Stimulated activated naive CD8-positive, alpha-beta T cell treated with anti-CD3 and anti-CD28 coated beads, Interleukin-15, amount 100 ng/mL, for 72 hours (primary cell): ENCODE measurements at regions not wholly inside any gene's neighbourhood (a gene's known extent, or its start where the extent isn't known, plus 50 kb on each side); places are given as distances from the start of the nearest gene placed in this dataset.

ENCODE experiments used
- ATAC-seq: fragments of 150-1000 bp; cut with Tn5 transposase; 2 replicates; pipeline ENCODE4 v1.10.0; 2021; ENCODE audit warnings: mild to moderate bottlenecking, moderate library complexity
- DNase-seq, 2 donors: peaks; one replicate each; pipeline ENCODE4 v3.0.0; 2021 to 2022
- H3K27ac Mint-ChIP-seq, 2 donors: one replicate each; pipeline ENCODE4 v1.8.0; 2022; ENCODE audit warnings: mild to moderate bottlenecking in 2 of 2, mixed read lengths in 2 of 2, moderate library complexity in 2 of 2
- H3K27me3 Mint-ChIP-seq: one replicate; pipeline ENCODE4 v1.8.0; 2022; ENCODE audit warnings: mixed read lengths
- H3K4me1 Mint-ChIP-seq: one replicate; pipeline ENCODE4 v1.8.0; 2022; ENCODE audit warnings: mild to moderate bottlenecking, mixed read lengths
- H3K4me3 Mint-ChIP-seq, 2 donors: one replicate each; pipeline ENCODE4 v1.8.0; 2022; ENCODE audit warnings: mild to moderate bottlenecking in 2 of 2, mixed read lengths in 2 of 2, moderate library complexity in 1 of 2
- H3K9me3 Mint-ChIP-seq, 2 donors: one replicate each; pipeline ENCODE4 v1.8.0; 2022; ENCODE audit warnings: mixed read lengths in 2 of 2

DNA sequence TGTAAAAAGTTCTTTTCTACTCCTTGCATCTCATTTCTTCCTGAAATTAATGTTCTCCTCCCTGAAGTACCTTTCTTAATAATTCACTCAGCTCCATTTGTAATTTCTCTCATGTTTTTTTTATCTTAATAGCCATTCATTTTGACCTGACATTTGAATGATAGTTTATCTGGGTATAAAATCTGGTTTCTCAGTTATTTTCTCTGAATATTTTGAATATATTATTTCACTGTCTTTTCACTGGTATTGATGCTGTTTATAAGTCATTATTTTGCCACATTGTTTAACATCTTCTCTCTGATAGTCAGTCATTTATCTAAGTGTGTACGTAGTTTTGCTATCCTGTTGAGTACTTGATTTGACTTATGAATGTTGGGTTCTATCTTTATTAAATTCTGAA lies 68.8 kb upstream of the ARHGAP18 start:
- Mint-ChIP-seq H3K4me1 (peaks cover 5% of the 10 kb centered on the region), H3K27ac (no peak overlapping the region), H3K27me3 (no peaks in the 10 kb centered on the region), H3K9me3 (peaks cover 11 to 24% of the 10 kb centered on the region in 2 donors), H3K4me3 (no peak overlapping the region)
- ATAC-seq (no peak), DNase-seq (no peak)

DNA sequence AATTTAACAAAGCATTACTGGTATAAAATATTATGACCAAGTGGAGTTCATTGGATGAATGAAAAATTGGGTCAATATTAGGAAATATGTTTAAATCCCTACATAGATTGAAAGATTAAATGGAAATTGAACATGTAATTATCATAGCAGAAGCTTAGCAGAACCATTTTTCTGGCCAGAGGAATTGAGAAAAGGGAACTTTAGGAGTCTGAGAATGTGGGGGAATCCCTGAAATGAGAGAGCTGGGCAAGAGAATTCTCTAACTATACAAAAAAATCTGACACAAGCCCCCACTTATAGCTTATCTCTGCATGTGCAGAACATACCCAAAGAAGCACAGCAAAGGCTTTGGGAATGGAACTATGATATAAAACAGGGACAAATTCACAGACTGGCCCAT lies 67.4 kb upstream of the ARHGAP18 start:
- no peak for DNase-seq
- Mint-ChIP-seq H3K4me3 (no peak overlapping the region), H3K27ac (no peak overlapping the region), H3K27me3 (peaks cover 2% of the 10 kb centered on the region), H3K4me1 (peaks cover 10% of the 10 kb centered on the region), H3K9me3 (peaks cover 11 to 24% of the 10 kb centered on the region in 2 donors)
- no peak for ATAC-seq

DNA sequence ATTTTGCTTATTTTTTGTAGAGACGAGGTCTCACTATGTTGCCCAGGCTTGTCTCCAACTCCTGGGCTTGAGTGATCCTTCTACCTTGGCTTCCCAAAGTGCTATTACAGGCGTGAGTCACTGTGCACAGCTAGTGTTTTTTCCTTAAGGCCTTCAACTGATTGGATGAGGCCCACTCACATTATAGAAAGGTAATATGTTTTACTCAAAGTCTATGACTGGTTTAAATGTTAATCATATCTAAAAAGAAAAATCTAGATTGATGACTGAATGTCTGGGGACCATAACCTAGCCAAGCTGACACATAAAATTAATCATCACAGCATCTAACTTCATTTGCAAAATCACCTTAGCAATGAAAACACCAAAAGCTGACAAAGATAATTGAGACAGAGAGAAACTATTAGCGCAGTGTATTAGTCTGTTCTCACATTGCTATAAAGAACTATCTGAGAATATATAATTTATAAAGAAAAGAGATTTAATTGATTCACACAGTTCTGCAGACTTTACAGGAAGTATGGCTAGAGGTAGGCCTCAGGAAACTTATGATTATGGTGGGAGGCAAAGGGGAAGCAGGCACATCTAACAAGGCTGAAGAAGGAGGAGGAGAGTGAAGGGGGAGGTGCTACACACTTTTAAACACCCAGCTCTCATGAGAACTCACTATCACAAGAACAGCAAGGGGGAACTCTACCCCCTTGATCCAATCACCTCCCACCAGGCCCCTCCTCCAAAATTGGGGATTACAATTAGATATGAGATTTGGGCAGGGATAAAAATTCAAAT lies 66.8 kb upstream of the ARHGAP18 start:
- Mint-ChIP-seq H3K27me3 (peaks cover 8% of the 10 kb centered on the region), H3K27ac (no peak overlapping the region), H3K4me1 (peaks cover 10% of the 10 kb centered on the region), H3K4me3 (no peak overlapping the region), H3K9me3 (peaks cover 11 to 24% of the 10 kb centered on the region in 2 donors)
- no peak for ATAC-seq
- DNase-seq, result no peak

DNA sequence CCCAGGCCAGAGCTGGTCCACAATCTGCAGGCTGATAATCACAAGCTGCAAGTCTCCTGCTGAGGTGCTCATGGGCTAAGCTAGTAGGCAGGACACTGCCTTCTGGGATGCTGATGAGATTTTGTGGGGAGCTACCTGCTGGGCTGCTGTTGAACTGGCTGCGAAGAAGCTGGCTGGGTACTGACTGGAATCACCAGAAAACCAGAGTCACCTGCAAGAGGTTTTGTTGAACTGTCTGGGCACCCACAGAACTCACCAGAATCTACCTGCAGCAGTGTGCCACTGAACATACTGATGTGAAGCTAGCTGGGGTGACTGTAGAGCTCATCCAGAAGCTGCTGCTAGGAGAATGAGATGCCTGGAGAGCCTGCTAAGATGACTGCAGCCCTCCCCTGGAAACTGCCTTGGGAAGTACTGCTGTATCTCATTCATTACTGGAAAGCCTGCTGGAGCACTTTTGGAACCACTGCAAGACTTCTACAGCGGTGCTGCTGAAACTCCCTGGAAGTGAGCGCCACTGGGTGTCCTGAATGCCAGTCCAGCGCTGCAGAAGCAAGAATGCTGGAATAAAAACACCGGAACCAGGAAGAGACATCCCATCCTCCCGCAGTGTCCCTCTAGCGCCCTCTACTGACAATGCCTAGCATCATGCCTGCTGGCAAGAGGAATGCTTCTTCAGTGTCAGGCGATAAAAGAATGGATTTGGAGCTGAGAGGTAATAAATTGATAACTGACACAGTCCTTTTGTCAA lies 64.9 kb upstream of the ARHGAP18 start:
- ATAC-seq (no peak), DNase-seq (peak; percentile 30 to 38)
- peaks cover 10% of the 10 kb centered on the region for H3K4me1 Mint-ChIP-seq
- H3K9me3 Mint-ChIP-seq, result peaks cover 9 to 22% of the 10 kb centered on the region in 2 donors
- H3K4me3 Mint-ChIP-seq, result no peak overlapping the region
- no peak overlapping the region for H3K27ac Mint-ChIP-seq
- H3K27me3 Mint-ChIP-seq, result peaks cover 23% of the 10 kb centered on the region

DNA sequence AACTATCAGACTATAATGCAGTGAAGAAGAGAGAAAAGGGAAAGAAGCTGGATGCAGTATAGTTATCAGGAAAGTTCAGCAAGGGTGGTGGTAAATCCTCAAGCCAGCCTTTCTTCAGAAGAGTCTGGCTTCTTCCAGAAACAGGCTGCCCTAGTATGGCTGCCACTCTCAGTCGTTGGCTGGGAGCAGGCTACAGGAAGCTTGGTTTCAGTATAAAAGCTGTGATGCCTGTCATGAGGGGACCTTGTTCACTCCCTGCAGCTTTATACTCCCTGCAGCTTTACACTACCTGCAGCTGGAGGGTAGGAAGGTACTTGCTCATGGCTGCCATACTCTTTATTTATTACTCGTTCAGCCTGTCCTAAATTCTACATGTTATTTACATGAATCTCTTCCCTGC lies 63.3 kb upstream of the ARHGAP18 start:
- H3K27me3 Mint-ChIP-seq, result peaks cover 28% of the 10 kb centered on the region
- H3K4me3 Mint-ChIP-seq, result no peak overlapping the region
- no peak for DNase-seq
- H3K9me3 Mint-ChIP-seq, result peaks cover 0 to 7% of the 10 kb centered on the region in 2 donors
- no peak overlapping the region for H3K27ac Mint-ChIP-seq
- no peak for ATAC-seq
- peaks cover 10% of the 10 kb centered on the region for H3K4me1 Mint-ChIP-seq

DNA sequence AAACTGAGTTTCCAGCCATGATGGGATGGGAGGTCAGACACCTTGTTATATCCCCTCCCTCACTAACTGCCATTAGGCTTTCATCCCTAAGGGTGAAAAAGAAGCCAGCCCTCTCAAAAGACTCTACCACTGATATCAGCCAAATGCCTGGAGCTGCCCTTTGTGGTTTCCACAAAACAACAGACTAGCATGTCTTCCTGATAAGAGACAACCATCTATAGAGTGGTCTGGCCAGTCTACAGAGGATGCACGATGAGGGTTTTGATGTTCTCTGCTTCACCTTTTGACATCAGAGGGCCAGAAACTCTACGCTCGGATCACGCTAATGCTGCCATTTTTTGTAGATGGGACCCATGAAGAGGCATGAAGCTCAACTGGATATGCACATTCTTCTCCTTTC lies 61.7 kb upstream of the ARHGAP18 start:
- DNase-seq (no peak), ATAC-seq (no peak)
- Mint-ChIP-seq H3K9me3 (no peaks in the 10 kb centered on the region), H3K27ac (no peak overlapping the region), H3K27me3 (peaks cover 28% of the 10 kb centered on the region), H3K4me3 (no peak overlapping the region), H3K4me1 (peaks cover 15% of the 10 kb centered on the region)

DNA sequence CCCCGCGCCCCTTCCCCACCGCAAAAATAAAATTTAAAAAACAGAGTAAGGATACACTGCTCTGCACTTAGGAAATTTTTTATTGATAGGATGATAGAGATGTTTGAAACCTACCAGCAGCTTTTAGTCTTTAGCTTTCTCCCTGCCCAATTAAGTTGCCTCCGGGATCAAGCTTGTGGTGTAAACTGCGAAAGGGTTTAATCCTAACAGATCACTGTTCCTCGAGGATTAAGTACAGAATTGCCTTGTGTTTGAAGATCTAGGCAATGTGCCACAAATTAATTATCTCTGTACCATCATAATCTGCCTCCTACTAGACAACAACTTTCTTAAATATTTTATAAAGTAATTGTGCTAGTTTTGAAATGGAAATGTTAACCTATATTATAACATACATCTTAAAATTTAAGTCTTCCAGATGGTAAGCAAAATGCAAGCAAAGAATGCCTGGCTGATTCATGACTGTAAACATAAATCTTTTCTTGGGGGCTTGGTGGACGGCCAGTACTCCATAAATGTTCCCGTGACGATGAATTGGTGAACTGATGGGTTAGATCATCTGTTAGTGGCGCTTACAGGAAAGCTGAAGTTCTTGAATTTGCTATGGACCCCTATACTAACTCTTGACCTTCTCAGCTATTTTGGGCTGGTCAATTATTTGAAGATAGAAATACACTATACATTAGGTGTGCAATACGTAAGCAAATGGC lies 58.0 kb upstream of the ARHGAP18 start:
- Mint-ChIP-seq H3K27me3 (peaks cover 55% of the 10 kb centered on the region), H3K27ac (no peak overlapping the region), H3K4me3 (peak overlapping the region; percentile 86 to 90), H3K4me1 (peaks cover 10% of the 10 kb centered on the region), H3K9me3 (no peaks in the 10 kb centered on the region)
- ATAC-seq (no peak), DNase-seq (no peak)

DNA sequence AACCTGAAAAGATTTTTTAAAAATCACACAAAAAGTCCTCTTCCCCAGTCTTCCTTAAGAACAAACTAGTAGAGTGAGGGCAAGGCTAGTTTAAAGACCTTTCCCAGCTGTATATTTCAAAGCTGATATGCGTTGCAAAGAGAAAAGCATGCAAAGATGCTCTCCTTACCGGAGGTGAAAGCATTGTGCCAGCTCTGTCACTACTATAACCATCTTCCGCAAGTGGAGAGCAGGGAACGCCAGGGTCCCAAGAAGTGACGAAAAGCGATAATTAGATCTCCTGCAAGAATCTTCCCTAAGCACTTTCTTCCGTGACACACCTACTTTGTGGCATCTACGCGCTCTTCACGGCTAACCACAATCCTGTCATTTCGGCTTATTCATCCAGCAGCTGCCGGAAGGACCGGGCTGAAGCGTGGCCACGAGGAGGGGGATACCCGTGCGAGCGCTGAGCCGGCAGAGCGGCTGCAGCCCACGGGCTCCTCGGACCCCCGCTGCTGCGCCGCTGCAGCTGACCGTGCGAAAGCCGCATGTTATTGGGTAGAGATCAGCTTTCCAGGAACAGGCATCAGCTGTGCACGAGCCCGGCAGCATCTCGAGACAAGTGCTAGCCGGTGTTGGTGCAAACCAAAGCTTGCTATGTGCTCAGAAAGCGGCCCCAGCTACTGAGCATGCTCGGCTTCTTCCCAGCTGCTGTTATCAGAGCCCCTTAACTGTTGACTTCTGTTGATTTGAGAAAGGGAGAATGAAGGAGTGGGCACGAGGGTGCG lies 57.2 kb upstream of the ARHGAP18 start:
- peak overlapping the region; percentile 5 to 28 for H3K27ac Mint-ChIP-seq
- ATAC-seq (peak; percentile 95), DNase-seq (peak; percentile 61 to 73)
- peak overlapping the region; percentile 86 to 90 for H3K4me3 Mint-ChIP-seq
- H3K9me3 Mint-ChIP-seq, result no peaks in the 10 kb centered on the region
- H3K27me3 Mint-ChIP-seq, result peaks cover 53% of the 10 kb centered on the region
- H3K4me1 Mint-ChIP-seq, result peaks cover 9% of the 10 kb centered on the region

DNA sequence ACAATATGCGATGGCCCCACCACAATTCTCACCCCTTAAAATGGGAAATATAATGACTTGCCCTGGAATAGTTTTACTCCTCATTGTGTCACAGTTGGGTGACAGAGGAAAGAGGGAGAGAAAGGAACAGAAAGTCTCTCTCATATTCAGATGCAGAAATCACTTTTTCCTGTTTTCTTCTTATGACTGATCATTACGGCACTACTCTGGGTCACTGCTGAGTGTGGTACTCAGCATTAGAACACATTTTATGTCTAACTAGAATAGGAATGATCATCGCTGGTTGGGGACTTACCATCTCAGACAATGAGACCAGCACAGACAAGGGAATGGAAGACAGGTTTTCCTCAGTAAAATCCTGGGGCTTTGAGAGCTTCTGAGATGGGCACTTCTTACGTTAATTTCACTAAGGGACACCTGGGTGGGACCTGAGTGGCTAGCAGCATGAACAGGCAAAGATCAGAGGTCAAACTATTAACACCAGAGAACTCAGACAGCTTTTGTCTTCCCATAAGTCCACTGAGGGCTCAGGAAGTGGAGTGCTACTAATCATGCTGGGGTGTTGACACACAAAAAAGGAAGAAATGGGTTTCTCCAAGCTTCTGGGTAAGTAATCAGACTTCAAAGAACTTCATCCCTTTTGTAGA lies 54.9 kb upstream of the ARHGAP18 start:
- ATAC-seq (no peak), DNase-seq (no peak)
- H3K27me3 Mint-ChIP-seq, result peaks cover 52% of the 10 kb centered on the region
- H3K9me3 Mint-ChIP-seq, result no peaks in the 10 kb centered on the region
- no peak overlapping the region for H3K4me3 Mint-ChIP-seq
- H3K27ac Mint-ChIP-seq, result no peak overlapping the region
- H3K4me1 Mint-ChIP-seq, result peaks cover 9% of the 10 kb centered on the region

DNA sequence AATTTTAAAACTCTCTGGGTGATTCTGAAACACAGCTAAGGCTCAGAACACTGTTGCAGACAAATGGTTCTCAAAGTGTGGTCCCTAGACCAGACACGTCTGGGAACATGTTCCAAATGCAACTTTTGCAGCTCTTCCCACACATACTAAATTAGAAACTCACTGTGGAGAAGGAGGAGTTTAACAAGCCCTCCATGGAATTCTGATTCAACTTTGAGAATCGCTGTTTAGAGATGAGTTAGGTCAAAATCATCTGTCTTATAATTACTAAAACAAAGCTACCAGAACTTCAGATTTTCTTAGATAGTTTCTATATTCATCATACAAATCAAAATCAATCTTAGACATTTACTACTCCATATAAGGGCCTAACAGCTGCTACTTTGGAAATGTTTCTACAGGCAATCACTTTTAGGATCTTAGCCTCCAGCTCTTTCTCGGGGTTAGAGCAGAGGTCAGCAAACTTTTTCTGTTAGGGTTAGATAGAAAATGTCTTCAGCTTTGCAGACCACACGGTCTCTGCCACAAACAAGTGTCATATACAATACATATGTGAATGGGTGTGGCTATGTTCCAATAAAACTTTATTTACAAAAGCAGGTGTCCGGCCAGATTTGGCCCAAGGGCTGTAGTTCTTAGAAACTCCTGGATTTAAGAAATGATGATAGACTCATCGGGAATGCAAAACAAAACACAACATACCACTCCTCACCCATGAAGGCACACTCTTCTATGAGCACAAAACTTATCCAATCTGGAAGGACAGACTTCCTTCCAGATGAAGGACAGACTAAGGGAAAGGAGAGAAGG lies 50.0 kb upstream of the ARHGAP18 start:
- Mint-ChIP-seq H3K27ac (no peak overlapping the region), H3K4me3 (no peak overlapping the region), H3K27me3 (peaks cover 40% of the 10 kb centered on the region), H3K9me3 (no peaks in the 10 kb centered on the region), H3K4me1 (no peaks in the 10 kb centered on the region)
- no peak for ATAC-seq
- no peak for DNase-seq
